ENCODE measurements at regions not wholly inside any gene's neighbourhood (a gene's known extent, or its start where the extent isn't known, plus 50 kb on each side); places are given as distances from the start of the nearest gene placed in this dataset.

- no peak for TF ChIP-seq CTCF (IDR thresholded peaks at IDR 0.05; ENCODE audit: low read depth, low read length, poor library complexity, severe bottlenecking)
- TF ChIP-seq EZH2phosphoT487 (IDR thresholded peaks at IDR 0.05; ENCODE audit: borderline replicate concordance, low read length), result no peak
- no peak overlapping the region for H3K4me2 ChIP-seq (ENCODE audit: low read length)
- no peaks in the 10 kb centered on the region for H3K9me3 ChIP-seq (ENCODE audit: control insufficient read depth, insufficient read depth, low read length)
- H3K4me1 ChIP-seq (ENCODE audit: control insufficient read depth, low read length), result no peaks in the 10 kb centered on the region
- no peak overlapping the region for H3K4me3 ChIP-seq (ENCODE audit: low read length)
- H3K27ac ChIP-seq (ENCODE audit: low read depth, low read length), result no peak overlapping the region
- H3K79me2 ChIP-seq (ENCODE audit: control insufficient read depth, low read length), result no peaks in the 10 kb centered on the region
- no peaks in the 10 kb centered on the region for H3F3A ChIP-seq (ENCODE audit: control insufficient read depth, insufficient read depth)
- no peaks in the 10 kb centered on the region for H4K20me1 ChIP-seq (ENCODE audit: control insufficient read depth, insufficient read depth, low read depth, low read length)
- H3K9me2 ChIP-seq (replicated peaks; ENCODE audit: control insufficient read depth, low read length), result no peaks in the 10 kb centered on the region
- H3K27me3 ChIP-seq (ENCODE audit: control insufficient read depth, low read length), result 0 out of 2 replicates have a peak, but pooled peaks cover 12% of the 10 kb centered on the region
- H3K36me3 ChIP-seq (ENCODE audit: control insufficient read depth, low read length), result no peaks in the 10 kb centered on the region
Measured at GRCh38 chr10:118412132-118412760, 70.1 kb upstream of the FAM204A start.

GRCh38 chr10:118409295-118409694 lies 67.2 kb upstream of the FAM204A start:
- Histone ChIP-seq H3K4me1 (ENCODE audit: control insufficient read depth, low read length) (no peaks in the 10 kb centered on the region), H3K27ac (ENCODE audit: low read depth, low read length) (no peak overlapping the region), H3K9me2 (replicated peaks; ENCODE audit: control insufficient read depth, low read length) (no peaks in the 10 kb centered on the region), H3K4me3 (ENCODE audit: low read length) (no peak overlapping the region), H3K4me2 (ENCODE audit: low read length) (no peak overlapping the region), H3K9me3 (ENCODE audit: control insufficient read depth, insufficient read depth, low read length) (no peaks in the 10 kb centered on the region), H4K20me1 (ENCODE audit: control insufficient read depth, insufficient read depth, low read depth, low read length) (no peaks in the 10 kb centered on the region), H3K27me3 (ENCODE audit: control insufficient read depth, low read length) (no peaks in the 10 kb centered on the region), H3F3A (ENCODE audit: control insufficient read depth, insufficient read depth) (no peaks in the 10 kb centered on the region), H3K79me2 (ENCODE audit: control insufficient read depth, low read length) (no peaks in the 10 kb centered on the region), H3K36me3 (ENCODE audit: control insufficient read depth, low read length) (no peaks in the 10 kb centered on the region)
- no peak for TF ChIP-seq CTCF (IDR thresholded peaks at IDR 0.05; ENCODE audit: low read depth, low read length, poor library complexity, severe bottlenecking)
- TF ChIP-seq EZH2phosphoT487 (IDR thresholded peaks at IDR 0.05; ENCODE audit: borderline replicate concordance, low read length), result no peak

GRCh38 chr10:118408181-118408580 lies 66.1 kb upstream of the FAM204A start:
- no peak overlapping the region for H3K27ac ChIP-seq (ENCODE audit: low read depth, low read length)
- H3K9me3 ChIP-seq (ENCODE audit: control insufficient read depth, insufficient read depth, low read length), result no peaks in the 10 kb centered on the region

More at GRCh38 chr10:118408181-118408580, 66.1 kb upstream of the FAM204A start:
- no peaks in the 10 kb centered on the region for H3K79me2 ChIP-seq (ENCODE audit: control insufficient read depth, low read length)
- no peak for TF ChIP-seq EZH2phosphoT487 (IDR thresholded peaks at IDR 0.05; ENCODE audit: borderline replicate concordance, low read length)
- TF ChIP-seq CTCF (IDR thresholded peaks at IDR 0.05; ENCODE audit: low read depth, low read length, poor library complexity, severe bottlenecking), result no peak
- no peaks in the 10 kb centered on the region for H3K36me3 ChIP-seq (ENCODE audit: control insufficient read depth, low read length)
- H3K27me3 ChIP-seq (ENCODE audit: control insufficient read depth, low read length), result no peaks in the 10 kb centered on the region
- no peaks in the 10 kb centered on the region for H4K20me1 ChIP-seq (ENCODE audit: control insufficient read depth, insufficient read depth, low read depth, low read length)
- H3K4me2 ChIP-seq (ENCODE audit: low read length), result no peak overlapping the region
- no peaks in the 10 kb centered on the region for H3K4me1 ChIP-seq (ENCODE audit: control insufficient read depth, low read length)
- H3K9me2 ChIP-seq (replicated peaks; ENCODE audit: control insufficient read depth, low read length), result no peaks in the 10 kb centered on the region
- no peak overlapping the region for H3K4me3 ChIP-seq (ENCODE audit: low read length)
- H3F3A ChIP-seq (ENCODE audit: control insufficient read depth, insufficient read depth), result no peaks in the 10 kb centered on the region
